Loucy (cell line): ENCODE measurements at regions not wholly inside any gene's neighbourhood (a gene's known extent, or its start where the extent isn't known, plus 50 kb on each side); places are given as distances from the start of the nearest gene placed in this dataset.

Source experiments
- EZH2phosphoT487 ChIP-seq: fragments of 200-600 bp; IDR thresholded peaks from 2 replicates; pipeline ENCODE4 v1.6.1; 2018; ENCODE audit warnings: antibody characterized with exemption, mild to moderate bottlenecking, moderate library complexity, borderline replicate concordance
- TF ChIP-seq, protein P1 (sequence below): fragments of 200-600 bp; sonication (generic); conservative IDR thresholded peaks from 2 replicates; pipeline ENCODE4 v1.5.1; 2014; ENCODE audit warnings: mild to moderate bottlenecking, antibody characterized with exemption, low read length

DNA sequence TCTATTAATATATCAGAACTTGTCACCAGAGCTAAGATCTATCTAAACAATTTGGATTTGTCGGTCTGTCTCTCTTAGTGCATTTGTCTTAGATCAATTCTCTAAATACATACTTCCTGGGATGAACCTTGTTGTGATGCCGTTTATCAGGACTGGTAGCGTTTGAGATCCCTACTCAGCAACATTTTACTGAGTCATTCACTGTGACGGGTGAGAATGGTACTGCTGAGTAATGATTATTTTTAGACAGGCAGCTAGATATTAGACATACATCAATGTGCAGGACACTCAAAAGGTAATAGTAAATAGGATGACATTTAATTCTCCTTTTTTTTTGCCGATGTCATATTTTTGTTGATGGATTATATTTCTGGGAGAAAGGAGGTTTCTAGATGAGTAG, 209.0 kb downstream of the CSNK1G3 start:
- TF ChIP-seq, protein P1, sequence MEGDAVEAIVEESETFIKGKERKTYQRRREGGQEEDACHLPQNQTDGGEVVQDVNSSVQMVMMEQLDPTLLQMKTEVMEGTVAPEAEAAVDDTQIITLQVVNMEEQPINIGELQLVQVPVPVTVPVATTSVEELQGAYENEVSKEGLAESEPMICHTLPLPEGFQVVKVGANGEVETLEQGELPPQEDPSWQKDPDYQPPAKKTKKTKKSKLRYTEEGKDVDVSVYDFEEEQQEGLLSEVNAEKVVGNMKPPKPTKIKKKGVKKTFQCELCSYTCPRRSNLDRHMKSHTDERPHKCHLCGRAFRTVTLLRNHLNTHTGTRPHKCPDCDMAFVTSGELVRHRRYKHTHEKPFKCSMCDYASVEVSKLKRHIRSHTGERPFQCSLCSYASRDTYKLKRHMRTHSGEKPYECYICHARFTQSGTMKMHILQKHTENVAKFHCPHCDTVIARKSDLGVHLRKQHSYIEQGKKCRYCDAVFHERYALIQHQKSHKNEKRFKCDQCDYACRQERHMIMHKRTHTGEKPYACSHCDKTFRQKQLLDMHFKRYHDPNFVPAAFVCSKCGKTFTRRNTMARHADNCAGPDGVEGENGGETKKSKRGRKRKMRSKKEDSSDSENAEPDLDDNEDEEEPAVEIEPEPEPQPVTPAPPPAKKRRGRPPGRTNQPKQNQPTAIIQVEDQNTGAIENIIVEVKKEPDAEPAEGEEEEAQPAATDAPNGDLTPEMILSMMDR: no peak
- no peak for TF ChIP-seq EZH2phosphoT487
